Suprapubic skin (tissue), 4 donors: ENCODE measurements at regions not wholly inside any gene's neighbourhood (a gene's known extent, or its start where the extent isn't known, plus 50 kb on each side); places are given as distances from the start of the nearest gene placed in this dataset.

ENCODE experiments used
- DNase-seq, 2 donors: peaks; one replicate each; pipeline ENCODE4 v3.0.0-alpha.2; 2019; ENCODE audit warnings: low spot score in 2 of 2
- H3K27ac ChIP-seq: fragments of 200-600 bp; sonication (generic); one replicate; pipeline ENCODE4 v1.5.1; 2019
- H3K27me3 ChIP-seq: fragments of 200-600 bp; sonication (generic); one replicate; pipeline ENCODE4 v1.5.1; 2019
- H3K36me3 ChIP-seq: fragments of 200-600 bp; sonication (generic); one replicate; pipeline ENCODE4 v1.5.1; 2019
- H3K4me1 ChIP-seq: fragments of 200-600 bp; sonication (generic); one replicate; pipeline ENCODE4 v1.5.1; 2019
- H3K4me3 ChIP-seq: fragments of 200-600 bp; sonication (generic); one replicate; pipeline ENCODE4 v1.5.1; 2019; ENCODE audit warnings: mild to moderate bottlenecking
- H3K9me3 ChIP-seq: fragments of 200-600 bp; sonication (generic); one replicate; pipeline ENCODE4 v1.5.1; 2019
- EP300 ChIP-seq: sonication (generic); formaldehyde crosslinking; IDR thresholded peaks from one replicate; pipeline ENCODE4 v1.6.1; 2017; ENCODE audit warnings: antibody characterized with exemption
- POLR2A ChIP-seq, 2 donors: fragments of 450-650 bp; IDR thresholded peaks; one replicate each; pipeline ENCODE4 v1.6.1; 2017; ENCODE audit warnings: antibody characterized with exemption in 2 of 2, mild to moderate bottlenecking in 2 of 2, moderate library complexity in 2 of 2
- POLR2AphosphoS5 ChIP-seq, 3 donors: sonication (generic); formaldehyde crosslinking; IDR thresholded peaks; one replicate each; pipeline ENCODE4 v1.6.1; 2017; ENCODE audit warnings: antibody characterized with exemption in 3 of 3
- WGBS: methylation state at CpG from one replicate; pipeline ENCODE4 v1.1.5; 2018; 5-methylcytosine and 5-hydroxymethylcytosine counted together
- TF ChIP-seq, protein P1 (sequence below), 2 donors: fragments of 200-600 bp in 1 of 2; fragments of 450-650 bp in 1 of 2; sonication (generic) in 1 of 2; IDR thresholded peaks; one replicate each; pipeline ENCODE4 v1.5.1; 2016 to 2019; ENCODE audit warnings: antibody characterized with exemption in 2 of 2, mild to moderate bottlenecking in 1 of 2, moderate library complexity in 1 of 2

DNA sequence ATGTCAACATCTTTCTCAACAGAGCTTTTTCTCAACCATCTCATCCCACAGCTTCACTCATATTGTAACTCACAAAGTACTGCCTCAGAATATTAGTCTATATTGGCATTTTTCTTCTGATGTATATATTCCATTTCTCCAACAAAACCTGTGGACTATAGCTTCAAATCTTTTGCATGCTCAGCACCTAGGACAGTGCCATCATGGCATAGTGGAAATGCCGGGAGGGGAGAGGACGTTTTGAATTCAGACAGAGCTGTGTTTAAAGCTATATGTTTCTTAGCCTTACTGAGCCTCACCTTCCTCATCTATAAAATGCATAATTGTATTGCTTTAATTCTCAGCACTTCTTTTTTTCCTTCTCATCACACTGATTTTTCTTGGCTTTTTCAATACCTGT lies 452.6 kb downstream of the GALC start:
- 35% methylated on average over 2 of the region's 2 CpGs for WGBS
- Histone ChIP-seq H3K27me3 (no peaks in the 10 kb centered on the region), H3K9me3 (no peaks in the 10 kb centered on the region), H3K36me3 (no peaks in the 10 kb centered on the region), H3K27ac (no peak overlapping the region), H3K4me3 (no peak overlapping the region), H3K4me1 (no peaks in the 10 kb centered on the region)
- no peak for DNase-seq
- no peak for TF ChIP-seq POLR2A (IDR thresholded peaks at IDR 0.05)
- TF ChIP-seq EP300 = no peak

DNA sequence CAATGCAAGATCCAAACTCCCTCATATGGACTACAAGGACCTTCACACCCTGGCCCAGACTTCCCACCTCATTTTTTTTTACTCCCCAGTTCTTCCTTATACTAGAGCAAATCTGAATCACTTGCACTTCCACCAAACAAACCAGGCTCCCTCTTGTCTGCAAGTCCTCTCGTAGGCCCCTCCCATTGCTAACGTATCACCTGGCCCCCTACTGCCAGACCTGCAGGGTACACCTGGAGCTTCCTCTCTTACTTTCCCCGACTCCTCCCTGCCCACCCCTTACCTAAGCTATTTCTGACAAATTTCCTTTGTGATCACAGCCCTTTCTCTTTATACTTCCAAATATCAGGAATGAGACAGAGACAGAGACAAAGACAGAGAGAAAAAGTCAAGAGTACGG lies 463.9 kb downstream of the GALC start:
- H3K4me1 ChIP-seq = no peaks in the 10 kb centered on the region
- no peaks in the 10 kb centered on the region for H3K9me3 ChIP-seq
- no peak for TF ChIP-seq POLR2A (IDR thresholded peaks at IDR 0.05)
- TF ChIP-seq POLR2AphosphoS5 (IDR thresholded peaks at IDR 0.05) = no peak
- TF ChIP-seq, protein P1, sequence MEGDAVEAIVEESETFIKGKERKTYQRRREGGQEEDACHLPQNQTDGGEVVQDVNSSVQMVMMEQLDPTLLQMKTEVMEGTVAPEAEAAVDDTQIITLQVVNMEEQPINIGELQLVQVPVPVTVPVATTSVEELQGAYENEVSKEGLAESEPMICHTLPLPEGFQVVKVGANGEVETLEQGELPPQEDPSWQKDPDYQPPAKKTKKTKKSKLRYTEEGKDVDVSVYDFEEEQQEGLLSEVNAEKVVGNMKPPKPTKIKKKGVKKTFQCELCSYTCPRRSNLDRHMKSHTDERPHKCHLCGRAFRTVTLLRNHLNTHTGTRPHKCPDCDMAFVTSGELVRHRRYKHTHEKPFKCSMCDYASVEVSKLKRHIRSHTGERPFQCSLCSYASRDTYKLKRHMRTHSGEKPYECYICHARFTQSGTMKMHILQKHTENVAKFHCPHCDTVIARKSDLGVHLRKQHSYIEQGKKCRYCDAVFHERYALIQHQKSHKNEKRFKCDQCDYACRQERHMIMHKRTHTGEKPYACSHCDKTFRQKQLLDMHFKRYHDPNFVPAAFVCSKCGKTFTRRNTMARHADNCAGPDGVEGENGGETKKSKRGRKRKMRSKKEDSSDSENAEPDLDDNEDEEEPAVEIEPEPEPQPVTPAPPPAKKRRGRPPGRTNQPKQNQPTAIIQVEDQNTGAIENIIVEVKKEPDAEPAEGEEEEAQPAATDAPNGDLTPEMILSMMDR (IDR thresholded peaks at IDR 0.05) = no peak
- no peak for TF ChIP-seq EP300
- no peak overlapping the region for H3K27ac ChIP-seq
- 42% methylated on average over 4 of the region's 4 CpGs for WGBS
- H3K4me3 ChIP-seq = no peak overlapping the region
- no peaks in the 10 kb centered on the region for H3K36me3 ChIP-seq
- DNase-seq = no peak
- no peaks in the 10 kb centered on the region for H3K27me3 ChIP-seq

DNA sequence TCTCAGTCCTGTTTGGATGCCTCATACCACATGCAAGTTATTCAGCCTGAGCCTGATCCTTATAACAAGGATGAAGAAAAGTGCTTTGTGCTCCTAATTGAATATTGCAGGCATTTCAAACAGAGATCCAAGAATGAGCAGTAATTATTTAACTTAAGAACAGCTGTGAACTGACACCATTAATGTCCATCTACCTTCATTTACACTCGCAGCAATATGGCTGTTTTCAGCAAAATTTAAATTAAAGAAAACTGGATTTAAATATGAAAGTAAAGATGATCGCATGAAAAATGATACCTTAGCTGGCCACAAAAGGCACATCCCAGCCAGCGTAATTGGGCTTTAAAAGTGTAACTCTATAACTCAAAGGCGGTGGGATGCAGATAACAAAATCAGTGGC lies 466.3 kb downstream of the GALC start:
- no peak overlapping the region for H3K4me3 ChIP-seq
- H3K27ac ChIP-seq = no peak overlapping the region
- no peaks in the 10 kb centered on the region for H3K36me3 ChIP-seq
- no peaks in the 10 kb centered on the region for H3K4me1 ChIP-seq
- no peaks in the 10 kb centered on the region for H3K27me3 ChIP-seq
- no peaks in the 10 kb centered on the region for H3K9me3 ChIP-seq
- no peak for TF ChIP-seq POLR2AphosphoS5 (IDR thresholded peaks at IDR 0.05)
- TF ChIP-seq EP300 = no peak
- TF ChIP-seq POLR2A (IDR thresholded peaks at IDR 0.05) = no peak
- TF ChIP-seq, protein P1 (IDR thresholded peaks at IDR 0.05) = no peak
- no peak for DNase-seq
- WGBS = 70% methylated on average over 4 of the region's 4 CpGs

DNA sequence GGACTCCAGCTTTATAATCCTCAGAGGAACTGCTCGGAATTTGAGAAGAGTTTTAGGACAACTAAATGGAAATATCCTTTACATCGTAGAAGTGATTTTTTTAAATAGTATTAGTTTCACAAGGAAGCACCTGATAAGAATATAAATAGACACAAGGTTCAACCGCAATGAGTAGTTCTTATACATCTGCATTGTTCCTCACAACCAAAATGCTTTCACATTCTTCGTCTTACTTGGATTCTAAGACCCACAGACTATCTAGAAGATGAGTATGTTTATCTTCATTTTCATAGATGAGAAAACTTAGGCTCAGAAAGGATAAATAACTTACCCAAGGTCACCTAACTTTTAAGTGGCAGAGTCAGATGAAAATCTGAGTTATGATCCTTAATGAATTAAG lies 469.0 kb downstream of the GALC start:
- Histone ChIP-seq H3K9me3 (no peaks in the 10 kb centered on the region), H3K4me1 (no peaks in the 10 kb centered on the region), H3K27me3 (no peaks in the 10 kb centered on the region), H3K27ac (no peak overlapping the region), H3K4me3 (no peak overlapping the region), H3K36me3 (no peaks in the 10 kb centered on the region)
- DNase-seq = no peak
- 91% methylated on average over 4 of the region's 4 CpGs for WGBS
- TF ChIP-seq EP300 (no peak), POLR2A (IDR thresholded peaks at IDR 0.05) (no peak), POLR2AphosphoS5 (IDR thresholded peaks at IDR 0.05) (no peak)
- TF ChIP-seq, protein P1 (IDR thresholded peaks at IDR 0.05) = no peak

DNA sequence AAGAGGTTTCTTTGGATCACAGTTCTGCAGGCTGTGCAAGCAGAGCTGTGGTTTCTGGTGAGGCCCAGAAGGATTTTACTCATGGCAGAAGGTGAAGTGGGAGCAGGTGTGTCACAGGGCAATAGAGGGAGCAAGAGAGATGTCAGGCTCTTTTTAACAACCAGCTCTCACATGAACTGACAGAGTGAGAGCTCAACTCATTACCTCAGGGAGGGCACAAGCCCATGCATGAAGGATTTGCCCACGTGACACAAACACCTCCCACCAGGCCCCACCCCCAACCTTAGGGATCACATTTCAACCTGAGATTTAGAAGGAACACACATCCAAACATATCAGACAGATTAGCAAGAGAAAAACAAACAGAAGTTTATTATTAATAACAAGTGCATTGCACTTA lies 470.4 kb downstream of the GALC start:
- Histone ChIP-seq H3K27me3 (no peaks in the 10 kb centered on the region), H3K36me3 (no peaks in the 10 kb centered on the region), H3K27ac (no peak overlapping the region), H3K9me3 (no peaks in the 10 kb centered on the region), H3K4me3 (no peak overlapping the region), H3K4me1 (no peaks in the 10 kb centered on the region)
- no peak for DNase-seq
- WGBS = 0% methylated on average over 1 of the region's 1 CpG
- TF ChIP-seq POLR2A (IDR thresholded peaks at IDR 0.05) = no peak

DNA sequence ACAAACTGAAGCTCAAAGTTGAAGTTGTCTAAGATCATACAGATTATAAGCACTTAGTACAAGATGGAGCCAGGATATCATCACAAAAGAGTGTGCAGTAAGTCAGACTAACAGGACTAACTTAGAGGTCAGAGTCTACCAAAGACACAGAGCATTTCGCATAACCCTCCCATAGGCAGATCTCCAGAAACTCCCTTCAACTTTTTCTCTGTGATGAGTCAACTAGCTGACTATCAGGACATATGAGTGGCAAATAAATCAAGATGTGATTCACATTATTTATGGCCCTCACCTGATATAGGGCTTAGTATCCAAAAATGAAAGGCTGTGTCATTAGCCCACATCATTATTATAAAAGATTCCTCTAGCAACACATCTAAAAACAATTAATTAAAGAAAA lies 484.6 kb downstream of the GALC start:
- Histone ChIP-seq H3K27ac (no peak overlapping the region), H3K36me3 (no peaks in the 10 kb centered on the region), H3K4me1 (no peaks in the 10 kb centered on the region), H3K9me3 (no peaks in the 10 kb centered on the region), H3K4me3 (no peak overlapping the region), H3K27me3 (no peaks in the 10 kb centered on the region)
- TF ChIP-seq POLR2AphosphoS5 (IDR thresholded peaks at IDR 0.05) (no peak), POLR2A (IDR thresholded peaks at IDR 0.05) (no peak), EP300 (no peak)
- TF ChIP-seq, protein P1 (IDR thresholded peaks at IDR 0.05) = no peak
- DNase-seq = no peak
- WGBS = 84% methylated on average over 1 of the region's 1 CpG
